ENCODE measurements at regions not wholly inside any gene's neighbourhood (a gene's known extent, or its start where the extent isn't known, plus 50 kb on each side); places are given as distances from the start of the nearest gene placed in this dataset.

GRCh38 chr14:73800970-73801515 lies 50.6 kb upstream of the PTGR2 start:
- no peaks in the 10 kb centered on the region for H4K20me1 ChIP-seq (ENCODE audit: insufficient read depth, low read length)
- H3K27me3 ChIP-seq (ENCODE audit: insufficient read depth, low read length): no peaks in the 10 kb centered on the region
- H3K9ac ChIP-seq (ENCODE audit: low read length): no peak overlapping the region
- H3K79me2 ChIP-seq (ENCODE audit: insufficient read depth, low read length): no peaks in the 10 kb centered on the region
- no peaks in the 10 kb centered on the region for H3F3A ChIP-seq (ENCODE audit: insufficient read depth, low read length)
- TF ChIP-seq EZH2 (IDR thresholded peaks at IDR 0.05; ENCODE audit: borderline replicate concordance, low read length) (no peak), CTCF (IDR thresholded peaks at IDR 0.05; ENCODE audit: low read length) (no peak)
- no peaks in the 10 kb centered on the region for H3K9me3 ChIP-seq (ENCODE audit: low read length)
- peaks cover 7% of the 10 kb centered on the region for H3K4me1 ChIP-seq (ENCODE audit: insufficient read depth, low read length, severe bottlenecking)
- H2AFZ ChIP-seq (ENCODE audit: low read length): no peak overlapping the region
- H3K36me3 ChIP-seq (ENCODE audit: insufficient read depth, low read length): no peaks in the 10 kb centered on the region
- no peak overlapping the region for H3K4me2 ChIP-seq (ENCODE audit: low read length)
- no peak overlapping the region for H3K4me3 ChIP-seq (ENCODE audit: low read depth, low read length, poor library complexity, severe bottlenecking)
- H3K27ac ChIP-seq (ENCODE audit: low read depth, low read length, poor library complexity, severe bottlenecking): no peak overlapping the region
- H3K9me2 ChIP-seq (ENCODE audit: low read depth, low read length): no peaks in the 10 kb centered on the region

- Histone ChIP-seq H3K9me2 (ENCODE audit: low read depth, low read length) (no peaks in the 10 kb centered on the region), H2AFZ (ENCODE audit: low read length) (no peak overlapping the region), H3K4me3 (ENCODE audit: low read depth, low read length, poor library complexity, severe bottlenecking) (no peak overlapping the region), H4K20me1 (ENCODE audit: insufficient read depth, low read length) (no peaks in the 10 kb centered on the region), H3K9me3 (ENCODE audit: low read length) (no peaks in the 10 kb centered on the region), H3K36me3 (ENCODE audit: insufficient read depth, low read length) (no peaks in the 10 kb centered on the region), H3K4me1 (ENCODE audit: insufficient read depth, low read length, severe bottlenecking) (peaks cover 7% of the 10 kb centered on the region), H3K4me2 (ENCODE audit: low read length) (no peak overlapping the region), H3K79me2 (ENCODE audit: insufficient read depth, low read length) (no peaks in the 10 kb centered on the region), H3K9ac (ENCODE audit: low read length) (no peak overlapping the region), H3K27ac (ENCODE audit: low read depth, low read length, poor library complexity, severe bottlenecking) (no peak overlapping the region), H3F3A (ENCODE audit: insufficient read depth, low read length) (no peaks in the 10 kb centered on the region), H3K27me3 (ENCODE audit: insufficient read depth, low read length) (no peaks in the 10 kb centered on the region)
- TF ChIP-seq EZH2 (IDR thresholded peaks at IDR 0.05; ENCODE audit: borderline replicate concordance, low read length): no peak
Observed at GRCh38 chr14:73797543-73798265, 53.9 kb upstream of the PTGR2 start.

- peaks cover 7% of the 10 kb centered on the region for H3K4me1 ChIP-seq (ENCODE audit: insufficient read depth, low read length, severe bottlenecking)
- TF ChIP-seq CTCF (IDR thresholded peaks at IDR 0.05; ENCODE audit: low read length) (no peak), EZH2 (IDR thresholded peaks at IDR 0.05; ENCODE audit: borderline replicate concordance, low read length) (no peak)
- H3K36me3 ChIP-seq (ENCODE audit: insufficient read depth, low read length): no peaks in the 10 kb centered on the region
- no peak overlapping the region for H3K4me3 ChIP-seq (ENCODE audit: low read depth, low read length, poor library complexity, severe bottlenecking)
- H3K4me2 ChIP-seq (ENCODE audit: low read length): no peak overlapping the region
- H3K27ac ChIP-seq (ENCODE audit: low read depth, low read length, poor library complexity, severe bottlenecking): no peak overlapping the region
- H2AFZ ChIP-seq (ENCODE audit: low read length): no peak overlapping the region
- no peaks in the 10 kb centered on the region for H3K79me2 ChIP-seq (ENCODE audit: insufficient read depth, low read length)
- H3K9me3 ChIP-seq (ENCODE audit: low read length): no peaks in the 10 kb centered on the region
- H3K27me3 ChIP-seq (ENCODE audit: insufficient read depth, low read length): no peaks in the 10 kb centered on the region
- H3K9me2 ChIP-seq (ENCODE audit: low read depth, low read length): no peaks in the 10 kb centered on the region
- no peak overlapping the region for H3K9ac ChIP-seq (ENCODE audit: low read length)
- H3F3A ChIP-seq (ENCODE audit: insufficient read depth, low read length): no peaks in the 10 kb centered on the region
- H4K20me1 ChIP-seq (ENCODE audit: insufficient read depth, low read length): no peaks in the 10 kb centered on the region
Observed at GRCh38 chr14:73796893-73797542, 54.6 kb upstream of the PTGR2 start.

Data from OCI-LY1 (cell line).